ENCODE measurements at regions not wholly inside any gene's neighbourhood (a gene's known extent, or its start where the extent isn't known, plus 50 kb on each side); places are given as distances from the start of the nearest gene placed in this dataset.

DNA sequence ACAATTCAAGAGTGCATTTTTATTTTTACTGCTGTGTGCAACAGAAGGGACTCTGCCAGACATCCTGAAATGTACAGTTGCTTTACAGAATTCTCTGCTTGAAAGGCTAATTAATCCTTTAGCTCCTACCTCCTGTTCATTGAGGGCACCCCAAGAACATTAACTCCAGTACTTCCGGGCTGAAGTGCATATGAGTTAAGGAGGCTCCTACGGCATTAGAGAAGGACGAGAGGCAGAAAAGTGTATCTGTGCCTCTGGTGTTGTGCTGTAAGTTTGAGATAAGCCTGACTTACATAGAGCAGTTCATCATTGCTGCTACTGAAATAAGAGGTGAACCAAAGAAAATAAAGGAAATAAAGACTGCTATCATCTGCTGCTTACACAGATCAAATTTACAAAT is 609.3 kb upstream of the ADGRB3 start:
- H3K9ac ChIP-seq (ENCODE audit: insufficient read depth in 1 of 2, low read depth in 2 of 2, low read length in 2 of 2) = peak overlapping the region in 1 of 2 experiments; percentile 64; a peak in 2 of 4 replicates
- ChIA-PET CTCF (ENCODE audit: low intra/inter-chr PET ratio) (interaction anchor here (0.5 kb wide), 1 partner anchor 46 kb away, joined by 3 read pairs; no protein-coding TSS in a partner anchor), POLR2A (no interaction called here)
- intact Hi-C loops (cut with micrococcal nuclease) = no loop called here
- no peaks in the 10 kb centered on the region; the same call in 2 of the 3 replicates for H3K36me3 ChIP-seq (ENCODE audit: control insufficient read depth, insufficient read depth, low read length)
- WGBS (ENCODE audit: insufficient coverage, low coverage, missing lambda C conversion rate) = 0% methylated on average over 3 of the region's 3 CpGs
- H2AFZ ChIP-seq (ENCODE audit: low read depth, low read length) = peak overlapping the region; percentile 96
- H3K27ac ChIP-seq (ENCODE audit: extremely low read depth, low read depth, low read length) = peak overlapping the region; percentile 89
- FAIRE-seq (peak; percentile 82), DNase-seq (ENCODE audit: extremely low read depth in 1 of 4, low spot score in 3 of 4) (peak; percentile 14 to 83 (median 44)), ATAC-seq (peak; percentile 96)
- no peaks in the 10 kb centered on the region for H4K20me1 ChIP-seq (replicated peaks; ENCODE audit: control insufficient read depth, insufficient read depth, low read length)
- peak overlapping the region; percentile 63 for H3K4me2 ChIP-seq (ENCODE audit: insufficient read depth, low read length)
- H3K4me3 ChIP-seq = no peak overlapping the region
- in situ Hi-C loops (cut with MboI) = no loop called here
- H3K27me3 ChIP-seq (ENCODE audit: control insufficient read depth in 2 of 2, insufficient read depth in 2 of 2, low read length in 2 of 2) = no peaks in the 10 kb centered on the region
- BruUV-seq (replicated peaks) = no TSS peak
- no peaks in the 10 kb centered on the region for H3K9me1 ChIP-seq (ENCODE audit: control insufficient read depth, insufficient read depth, low read length)
- no peaks in the 10 kb centered on the region for H3K79me2 ChIP-seq (ENCODE audit: control insufficient read depth, insufficient read depth, low read length)
- H3K9me3 ChIP-seq (replicated peaks; ENCODE audit: control insufficient read depth, insufficient read depth, low read depth, low read length) = peaks cover 4% of the 10 kb centered on the region
- H3K4me1 ChIP-seq (replicated peaks in 1 of 2; ENCODE audit: control insufficient read depth in 2 of 2, insufficient read depth in 2 of 2, low read length in 2 of 2) = peaks cover 0 to 16% of the 10 kb centered on the region in 2 experiments; a peak in 4 of 5 replicates
- TF ChIP-seq, protein P1, sequence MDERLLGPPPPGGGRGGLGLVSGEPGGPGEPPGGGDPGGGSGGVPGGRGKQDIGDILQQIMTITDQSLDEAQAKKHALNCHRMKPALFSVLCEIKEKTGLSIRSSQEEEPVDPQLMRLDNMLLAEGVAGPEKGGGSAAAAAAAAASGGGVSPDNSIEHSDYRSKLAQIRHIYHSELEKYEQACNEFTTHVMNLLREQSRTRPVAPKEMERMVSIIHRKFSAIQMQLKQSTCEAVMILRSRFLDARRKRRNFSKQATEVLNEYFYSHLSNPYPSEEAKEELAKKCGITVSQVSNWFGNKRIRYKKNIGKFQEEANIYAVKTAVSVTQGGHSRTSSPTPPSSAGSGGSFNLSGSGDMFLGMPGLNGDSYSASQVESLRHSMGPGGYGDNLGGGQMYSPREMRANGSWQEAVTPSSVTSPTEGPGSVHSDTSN (CRISPR knock-in tag; IDR thresholded peaks at IDR 0.05; ENCODE audit: low read depth) = no peak
- TF ChIP-seq, protein P1 (tag; conservative IDR thresholded peaks at IDR 0.05; ENCODE audit: low read depth) = peak; percentile 45; the same call in 1 of the 2 replicates
- TF ChIP-seq, protein P2, sequence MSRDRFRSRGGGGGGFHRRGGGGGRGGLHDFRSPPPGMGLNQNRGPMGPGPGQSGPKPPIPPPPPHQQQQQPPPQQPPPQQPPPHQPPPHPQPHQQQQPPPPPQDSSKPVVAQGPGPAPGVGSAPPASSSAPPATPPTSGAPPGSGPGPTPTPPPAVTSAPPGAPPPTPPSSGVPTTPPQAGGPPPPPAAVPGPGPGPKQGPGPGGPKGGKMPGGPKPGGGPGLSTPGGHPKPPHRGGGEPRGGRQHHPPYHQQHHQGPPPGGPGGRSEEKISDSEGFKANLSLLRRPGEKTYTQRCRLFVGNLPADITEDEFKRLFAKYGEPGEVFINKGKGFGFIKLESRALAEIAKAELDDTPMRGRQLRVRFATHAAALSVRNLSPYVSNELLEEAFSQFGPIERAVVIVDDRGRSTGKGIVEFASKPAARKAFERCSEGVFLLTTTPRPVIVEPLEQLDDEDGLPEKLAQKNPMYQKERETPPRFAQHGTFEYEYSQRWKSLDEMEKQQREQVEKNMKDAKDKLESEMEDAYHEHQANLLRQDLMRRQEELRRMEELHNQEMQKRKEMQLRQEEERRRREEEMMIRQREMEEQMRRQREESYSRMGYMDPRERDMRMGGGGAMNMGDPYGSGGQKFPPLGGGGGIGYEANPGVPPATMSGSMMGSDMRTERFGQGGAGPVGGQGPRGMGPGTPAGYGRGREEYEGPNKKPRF (IDR thresholded peaks at IDR 0.05; ENCODE audit: low read depth, low read length) = no peak
- peak; percentile 85 for TF ChIP-seq ARID1B (IDR thresholded peaks at IDR 0.05)
- peak; percentile 51 for TF ChIP-seq MEIS2 (IDR thresholded peaks at IDR 0.05; ENCODE audit: partially characterized antibody)
- peak; percentile 38; the same call in 1 of the 2 replicates for TF ChIP-seq SMARCC2 (IDR thresholded peaks at IDR 0.05; ENCODE audit: low read depth)
- no peak for TF ChIP-seq ZNF436 (CRISPR knock-in tag; IDR thresholded peaks at IDR 0.05)
- peak; percentile 86 for TF ChIP-seq DPF2 (IDR thresholded peaks at IDR 0.05)
- TF ChIP-seq, protein P3, sequence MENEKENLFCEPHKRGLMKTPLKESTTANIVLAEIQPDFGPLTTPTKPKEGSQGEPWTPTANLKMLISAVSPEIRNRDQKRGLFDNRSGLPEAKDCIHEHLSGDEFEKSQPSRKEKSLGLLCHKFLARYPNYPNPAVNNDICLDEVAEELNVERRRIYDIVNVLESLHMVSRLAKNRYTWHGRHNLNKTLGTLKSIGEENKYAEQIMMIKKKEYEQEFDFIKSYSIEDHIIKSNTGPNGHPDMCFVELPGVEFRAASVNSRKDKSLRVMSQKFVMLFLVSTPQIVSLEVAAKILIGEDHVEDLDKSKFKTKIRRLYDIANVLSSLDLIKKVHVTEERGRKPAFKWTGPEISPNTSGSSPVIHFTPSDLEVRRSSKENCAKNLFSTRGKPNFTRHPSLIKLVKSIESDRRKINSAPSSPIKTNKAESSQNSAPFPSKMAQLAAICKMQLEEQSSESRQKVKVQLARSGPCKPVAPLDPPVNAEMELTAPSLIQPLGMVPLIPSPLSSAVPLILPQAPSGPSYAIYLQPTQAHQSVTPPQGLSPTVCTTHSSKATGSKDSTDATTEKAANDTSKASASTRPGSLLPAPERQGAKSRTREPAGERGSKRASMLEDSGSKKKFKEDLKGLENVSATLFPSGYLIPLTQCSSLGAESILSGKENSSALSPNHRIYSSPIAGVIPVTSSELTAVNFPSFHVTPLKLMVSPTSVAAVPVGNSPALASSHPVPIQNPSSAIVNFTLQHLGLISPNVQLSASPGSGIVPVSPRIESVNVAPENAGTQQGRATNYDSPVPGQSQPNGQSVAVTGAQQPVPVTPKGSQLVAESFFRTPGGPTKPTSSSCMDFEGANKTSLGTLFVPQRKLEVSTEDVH (IDR thresholded peaks at IDR 0.05; ENCODE audit: low read depth, partially characterized antibody) = no peak
- no peak for TF ChIP-seq ZNF507 (tag; conservative IDR thresholded peaks at IDR 0.05)
- TF ChIP-seq TEAD4 (IDR thresholded peaks at IDR 0.05; ENCODE audit: low read length) = peak; percentile 78
- no peak for TF ChIP-seq TEAD4 (CRISPR knock-in tag; IDR thresholded peaks at IDR 0.05; ENCODE audit: borderline replicate concordance)
- TF ChIP-seq FOXP1 (CRISPR knock-in tag; IDR thresholded peaks at IDR 0.05) = no peak
- TF ChIP-seq, protein P4, sequence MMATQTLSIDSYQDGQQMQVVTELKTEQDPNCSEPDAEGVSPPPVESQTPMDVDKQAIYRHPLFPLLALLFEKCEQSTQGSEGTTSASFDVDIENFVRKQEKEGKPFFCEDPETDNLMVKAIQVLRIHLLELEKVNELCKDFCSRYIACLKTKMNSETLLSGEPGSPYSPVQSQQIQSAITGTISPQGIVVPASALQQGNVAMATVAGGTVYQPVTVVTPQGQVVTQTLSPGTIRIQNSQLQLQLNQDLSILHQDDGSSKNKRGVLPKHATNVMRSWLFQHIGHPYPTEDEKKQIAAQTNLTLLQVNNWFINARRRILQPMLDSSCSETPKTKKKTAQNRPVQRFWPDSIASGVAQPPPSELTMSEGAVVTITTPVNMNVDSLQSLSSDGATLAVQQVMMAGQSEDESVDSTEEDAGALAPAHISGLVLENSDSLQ (IDR thresholded peaks at IDR 0.05) = peak; percentile 21; the same call in 1 of the 2 replicates
- peak; percentile 33; the same call in 1 of the 2 replicates for TF ChIP-seq PML (IDR thresholded peaks at IDR 0.05; ENCODE audit: low read length)
- peak; percentile 60; the same call in 1 of the 2 replicates for TF ChIP-seq NCOR1 (IDR thresholded peaks at IDR 0.05)

All from K562 (cell line).